ENCODE measurements at regions not wholly inside any gene's neighbourhood (a gene's known extent, or its start where the extent isn't known, plus 50 kb on each side); places are given as distances from the start of the nearest gene placed in this dataset.

DNA sequence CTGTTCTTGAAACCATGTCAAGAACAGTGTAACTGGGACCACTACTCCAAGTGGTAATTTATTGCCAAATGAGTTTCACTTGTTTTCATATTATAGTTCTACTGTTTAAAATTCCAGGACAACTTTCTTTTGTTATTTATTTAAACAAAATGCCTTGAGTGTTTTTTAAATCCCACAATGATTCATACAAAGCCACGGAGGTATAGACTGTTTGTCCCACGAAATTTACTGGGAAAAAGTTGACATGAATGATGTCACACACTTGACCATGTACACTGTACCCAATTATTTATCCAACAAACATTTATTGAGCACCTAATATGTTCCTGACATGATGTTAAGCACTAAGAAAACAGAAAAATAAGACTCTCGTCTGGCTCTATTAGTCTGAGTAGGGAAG is 243.9 kb upstream of the SIX2 start:
- Mint-ChIP-seq H3K27ac (ENCODE audit: low read depth) (no peak overlapping the region), H3K27me3 (peaks cover 15% of the 10 kb centered on the region)
- ATAC-seq (replicated peaks; ENCODE audit: extremely low read depth, poor library complexity, severe bottlenecking): no peak

DNA sequence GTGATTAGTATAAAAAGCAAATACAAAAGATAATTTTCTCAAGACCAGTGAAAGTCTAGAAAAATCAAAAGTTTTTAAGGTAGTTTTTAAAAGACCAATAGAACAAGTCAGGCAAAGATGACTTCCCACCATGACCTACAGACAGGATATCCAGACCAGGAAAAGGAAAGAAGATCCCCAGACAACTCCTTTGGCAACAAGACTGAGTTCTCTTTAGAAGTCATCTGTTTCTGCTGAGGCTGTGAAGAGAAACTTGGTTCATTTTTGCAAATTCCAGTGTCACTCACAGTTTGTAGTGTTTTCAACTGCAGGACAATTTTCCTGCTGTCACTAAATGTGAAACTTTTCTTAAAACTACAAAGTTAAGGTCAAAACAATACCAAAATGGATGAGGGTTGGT is 240.9 kb upstream of the SIX2 start:
- Mint-ChIP-seq H3K36me3 (ENCODE audit: insufficient read depth) (no peaks in the 10 kb centered on the region), H3K4me3 (no peak overlapping the region), H3K9me3 (no peaks in the 10 kb centered on the region), H3K27ac (ENCODE audit: low read depth) (no peak overlapping the region), H3K4me1 (no peaks in the 10 kb centered on the region), H3K27me3 (peaks cover 28% of the 10 kb centered on the region)
- DNase-seq (ENCODE audit: low spot score in 2 of 2) (no peak), ATAC-seq (replicated peaks; ENCODE audit: extremely low read depth, poor library complexity, severe bottlenecking) (no peak)

More for the DNA sequence above, 243.9 kb upstream of the SIX2 start:
- DNase-seq (ENCODE audit: low spot score in 2 of 2): no peak
- Mint-ChIP-seq H3K4me3 (no peak overlapping the region), H3K4me1 (no peaks in the 10 kb centered on the region), H3K9me3 (no peaks in the 10 kb centered on the region), H3K36me3 (ENCODE audit: insufficient read depth) (no peaks in the 10 kb centered on the region)

GRCh38 chr2:45248214-45248613 is 239.0 kb upstream of the SIX2 start:
- Mint-ChIP-seq H3K27ac (ENCODE audit: low read depth) (no peak overlapping the region), H3K4me3 (no peak overlapping the region), H3K9me3 (no peaks in the 10 kb centered on the region), H3K27me3 (peaks cover 28% of the 10 kb centered on the region), H3K36me3 (ENCODE audit: insufficient read depth) (no peaks in the 10 kb centered on the region), H3K4me1 (no peaks in the 10 kb centered on the region)
- ATAC-seq (replicated peaks; ENCODE audit: extremely low read depth, poor library complexity, severe bottlenecking) (no peak), DNase-seq (ENCODE audit: low spot score in 2 of 2) (no peak)

- H3K9me3 Mint-ChIP-seq: no peaks in the 10 kb centered on the region
- DNase-seq (ENCODE audit: low spot score in 2 of 2) (no peak), ATAC-seq (replicated peaks; ENCODE audit: extremely low read depth, poor library complexity, severe bottlenecking) (no peak)
- no peak overlapping the region for H3K27ac Mint-ChIP-seq (ENCODE audit: low read depth)
- H3K4me1 Mint-ChIP-seq: no peaks in the 10 kb centered on the region
- peaks cover 37% of the 10 kb centered on the region for H3K27me3 Mint-ChIP-seq
- H3K4me3 Mint-ChIP-seq: no peak overlapping the region
- H3K36me3 Mint-ChIP-seq (ENCODE audit: insufficient read depth): no peaks in the 10 kb centered on the region
These were observed 235.7 kb upstream of the SIX2 start for GRCh38 chr2:45244928-45245327.

GRCh38 chr2:45242161-45242741 is 233.0 kb upstream of the SIX2 start:
- Mint-ChIP-seq H3K4me1 (no peaks in the 10 kb centered on the region), H3K36me3 (ENCODE audit: insufficient read depth) (no peaks in the 10 kb centered on the region)
- no peak for ATAC-seq (replicated peaks; ENCODE audit: extremely low read depth, poor library complexity, severe bottlenecking)

GRCh38 chr2:45241061-45241561 is 231.9 kb upstream of the SIX2 start:
- DNase-seq (ENCODE audit: low spot score in 2 of 2) (no peak), ATAC-seq (replicated peaks; ENCODE audit: extremely low read depth, poor library complexity, severe bottlenecking) (no peak)
- Mint-ChIP-seq H3K36me3 (ENCODE audit: insufficient read depth) (no peaks in the 10 kb centered on the region), H3K27me3 (peaks cover 40% of the 10 kb centered on the region), H3K9me3 (no peaks in the 10 kb centered on the region), H3K4me3 (no peak overlapping the region), H3K4me1 (no peaks in the 10 kb centered on the region), H3K27ac (ENCODE audit: low read depth) (no peak overlapping the region)

More at GRCh38 chr2:45242161-45242741, 233.0 kb upstream of the SIX2 start:
- peaks cover 33% of the 10 kb centered on the region for H3K27me3 Mint-ChIP-seq
- H3K9me3 Mint-ChIP-seq: no peaks in the 10 kb centered on the region
- no peak overlapping the region for H3K27ac Mint-ChIP-seq (ENCODE audit: low read depth)
- H3K4me3 Mint-ChIP-seq: no peak overlapping the region
- DNase-seq (ENCODE audit: low spot score in 2 of 2): no peak

GRCh38 chr2:45237850-45238542 is 228.7 kb upstream of the SIX2 start:
- ATAC-seq (replicated peaks; ENCODE audit: extremely low read depth, poor library complexity, severe bottlenecking) (no peak), DNase-seq (ENCODE audit: low spot score in 2 of 2) (no peak)
- no peak overlapping the region for H3K4me3 Mint-ChIP-seq
- H3K27ac Mint-ChIP-seq (ENCODE audit: low read depth): no peak overlapping the region
- no peaks in the 10 kb centered on the region for H3K4me1 Mint-ChIP-seq
- peaks cover 62% of the 10 kb centered on the region for H3K27me3 Mint-ChIP-seq
- no peaks in the 10 kb centered on the region for H3K36me3 Mint-ChIP-seq (ENCODE audit: insufficient read depth)
- no peaks in the 10 kb centered on the region for H3K9me3 Mint-ChIP-seq

- H3K27me3 Mint-ChIP-seq: peaks cover 62% of the 10 kb centered on the region
- no peak overlapping the region for H3K4me3 Mint-ChIP-seq
- H3K4me1 Mint-ChIP-seq: no peaks in the 10 kb centered on the region
- no peaks in the 10 kb centered on the region for H3K9me3 Mint-ChIP-seq
- no peak overlapping the region for H3K27ac Mint-ChIP-seq (ENCODE audit: low read depth)
- H3K36me3 Mint-ChIP-seq (ENCODE audit: insufficient read depth): no peaks in the 10 kb centered on the region
- no peak for ATAC-seq (replicated peaks; ENCODE audit: extremely low read depth, poor library complexity, severe bottlenecking)
- DNase-seq (ENCODE audit: low spot score in 2 of 2): no peak
These were observed 227.9 kb upstream of the SIX2 start for GRCh38 chr2:45237128-45237527.

GRCh38 chr2:45236268-45236667 is 227.0 kb upstream of the SIX2 start:
- ATAC-seq (replicated peaks; ENCODE audit: extremely low read depth, poor library complexity, severe bottlenecking) (no peak), DNase-seq (ENCODE audit: low spot score in 2 of 2) (no peak)
- Mint-ChIP-seq H3K4me1 (no peaks in the 10 kb centered on the region), H3K9me3 (no peaks in the 10 kb centered on the region), H3K4me3 (no peak overlapping the region), H3K36me3 (ENCODE audit: insufficient read depth) (no peaks in the 10 kb centered on the region), H3K27me3 (peaks cover 58% of the 10 kb centered on the region), H3K27ac (ENCODE audit: low read depth) (no peak overlapping the region)

GRCh38 chr2:45233301-45233700 is 224.0 kb upstream of the SIX2 start:
- H3K4me3 Mint-ChIP-seq: no peak overlapping the region
- no peaks in the 10 kb centered on the region for H3K36me3 Mint-ChIP-seq (ENCODE audit: insufficient read depth)
- ATAC-seq (replicated peaks; ENCODE audit: extremely low read depth, poor library complexity, severe bottlenecking): no peak
- H3K27me3 Mint-ChIP-seq: peaks cover 75% of the 10 kb centered on the region
- no peaks in the 10 kb centered on the region for H3K9me3 Mint-ChIP-seq
- H3K4me1 Mint-ChIP-seq: no peaks in the 10 kb centered on the region
- no peak overlapping the region for H3K27ac Mint-ChIP-seq (ENCODE audit: low read depth)
- no peak for DNase-seq (ENCODE audit: low spot score in 2 of 2)

GRCh38 chr2:45232818-45233217 is 223.6 kb upstream of the SIX2 start:
- no peaks in the 10 kb centered on the region for H3K36me3 Mint-ChIP-seq (ENCODE audit: insufficient read depth)
- H3K4me1 Mint-ChIP-seq: no peaks in the 10 kb centered on the region
- ATAC-seq (replicated peaks; ENCODE audit: extremely low read depth, poor library complexity, severe bottlenecking) (no peak), DNase-seq (ENCODE audit: low spot score in 2 of 2) (no peak)
- no peak overlapping the region for H3K4me3 Mint-ChIP-seq
- H3K27ac Mint-ChIP-seq (ENCODE audit: low read depth): no peak overlapping the region
- H3K9me3 Mint-ChIP-seq: no peaks in the 10 kb centered on the region
- H3K27me3 Mint-ChIP-seq: peaks cover 75% of the 10 kb centered on the region

GRCh38 chr2:45229411-45229810 is 220.2 kb upstream of the SIX2 start:
- Mint-ChIP-seq H3K4me3 (no peak overlapping the region), H3K36me3 (ENCODE audit: insufficient read depth) (no peaks in the 10 kb centered on the region), H3K9me3 (no peaks in the 10 kb centered on the region), H3K4me1 (no peaks in the 10 kb centered on the region), H3K27ac (ENCODE audit: low read depth) (no peak overlapping the region), H3K27me3 (peaks cover 68% of the 10 kb centered on the region)
- ATAC-seq (replicated peaks; ENCODE audit: extremely low read depth, poor library complexity, severe bottlenecking) (no peak), DNase-seq (ENCODE audit: low spot score in 2 of 2) (no peak)

DNA sequence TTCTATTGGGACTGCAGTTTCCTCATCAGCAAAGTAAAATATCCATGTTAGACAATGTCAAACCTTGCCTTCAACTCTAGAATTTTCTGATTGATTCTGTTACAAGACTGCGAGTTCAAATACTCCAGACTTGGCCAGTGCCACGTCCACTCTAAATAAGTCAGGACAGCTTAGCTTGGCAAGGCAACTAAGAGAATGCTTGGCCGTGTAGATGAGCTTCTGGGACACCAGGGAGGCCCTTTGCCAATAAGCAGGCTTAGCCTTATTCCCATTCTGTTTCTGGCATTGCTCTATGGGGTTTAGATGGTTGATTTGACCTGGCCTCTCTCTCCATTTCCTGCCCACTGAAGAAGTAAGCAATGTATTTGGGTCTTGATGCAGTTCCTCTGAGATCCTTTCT is 218.1 kb upstream of the SIX2 start:
- Mint-ChIP-seq H3K9me3 (no peaks in the 10 kb centered on the region), H3K27ac (ENCODE audit: low read depth) (no peak overlapping the region), H3K36me3 (ENCODE audit: insufficient read depth) (no peaks in the 10 kb centered on the region), H3K4me3 (no peak overlapping the region), H3K27me3 (peaks cover 76% of the 10 kb centered on the region), H3K4me1 (no peaks in the 10 kb centered on the region)
- DNase-seq (ENCODE audit: low spot score in 2 of 2): no peak
- ATAC-seq (replicated peaks; ENCODE audit: extremely low read depth, poor library complexity, severe bottlenecking): no peak

Data from central memory CD8-positive, alpha-beta T cell (primary cell).